GM10266 (cell line): ENCODE measurements at regions not wholly inside any gene's neighbourhood (a gene's known extent, or its start where the extent isn't known, plus 50 kb on each side); places are given as distances from the start of the nearest gene placed in this dataset.

Experiments used
- DNase-seq: peaks from one replicate; pipeline ENCODE4 v3.0.0; 2012; ENCODE audit errors: extremely low spot score
- TF ChIP-seq, protein P1 (sequence below): IDR thresholded peaks from 2 replicates; pipeline ENCODE4 v1.5.1; 2012; ENCODE audit warnings: mild to moderate bottlenecking, low read depth; ENCODE audit not compliant: control insufficient read depth, insufficient read depth; ENCODE audit errors: missing control alignments

- no peak for DNase-seq
- TF ChIP-seq, protein P1, sequence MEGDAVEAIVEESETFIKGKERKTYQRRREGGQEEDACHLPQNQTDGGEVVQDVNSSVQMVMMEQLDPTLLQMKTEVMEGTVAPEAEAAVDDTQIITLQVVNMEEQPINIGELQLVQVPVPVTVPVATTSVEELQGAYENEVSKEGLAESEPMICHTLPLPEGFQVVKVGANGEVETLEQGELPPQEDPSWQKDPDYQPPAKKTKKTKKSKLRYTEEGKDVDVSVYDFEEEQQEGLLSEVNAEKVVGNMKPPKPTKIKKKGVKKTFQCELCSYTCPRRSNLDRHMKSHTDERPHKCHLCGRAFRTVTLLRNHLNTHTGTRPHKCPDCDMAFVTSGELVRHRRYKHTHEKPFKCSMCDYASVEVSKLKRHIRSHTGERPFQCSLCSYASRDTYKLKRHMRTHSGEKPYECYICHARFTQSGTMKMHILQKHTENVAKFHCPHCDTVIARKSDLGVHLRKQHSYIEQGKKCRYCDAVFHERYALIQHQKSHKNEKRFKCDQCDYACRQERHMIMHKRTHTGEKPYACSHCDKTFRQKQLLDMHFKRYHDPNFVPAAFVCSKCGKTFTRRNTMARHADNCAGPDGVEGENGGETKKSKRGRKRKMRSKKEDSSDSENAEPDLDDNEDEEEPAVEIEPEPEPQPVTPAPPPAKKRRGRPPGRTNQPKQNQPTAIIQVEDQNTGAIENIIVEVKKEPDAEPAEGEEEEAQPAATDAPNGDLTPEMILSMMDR = no peak
Observed at GRCh38 chr4:187416216-187416615, 579.4 kb upstream of the ZFP42 start.

- no peak for DNase-seq
- TF ChIP-seq, protein P1 = no peak
Observed at GRCh38 chr4:187417721-187418120, 577.9 kb upstream of the ZFP42 start.

- TF ChIP-seq, protein P1 = no peak
Observed at GRCh38 chr4:187422655-187423054, 572.9 kb upstream of the ZFP42 start.

GRCh38 chr4:187424636-187425035 is 570.9 kb upstream of the ZFP42 start:
- DNase-seq = no peak
- TF ChIP-seq, protein P1 = no peak

More at GRCh38 chr4:187422655-187423054, 572.9 kb upstream of the ZFP42 start:
- DNase-seq = no peak

GRCh38 chr4:187426511-187426910 is 569.1 kb upstream of the ZFP42 start:
- DNase-seq = no peak
- TF ChIP-seq, protein P1 = no peak

GRCh38 chr4:187432310-187432709 is 563.3 kb upstream of the ZFP42 start:
- TF ChIP-seq, protein P1 = no peak
- no peak for DNase-seq

GRCh38 chr4:187433141-187433540 is 562.4 kb upstream of the ZFP42 start:
- TF ChIP-seq, protein P1 = no peak
- no peak for DNase-seq
